Keratinocyte (primary cell): ENCODE measurements at regions not wholly inside any gene's neighbourhood (a gene's known extent, or its start where the extent isn't known, plus 50 kb on each side); places are given as distances from the start of the nearest gene placed in this dataset.
A peak's percentile ranks its signal among the peaks of the same experiment; 100 is the strongest.
"Not testable (repeated sequence)": the region's sequence is repeated elsewhere in the genome, so short reads cannot be mapped to it uniquely, and the experiment has no call there.

ENCODE experiments used
- DNase-seq: peaks from one replicate; pipeline ENCODE4 v3.0.0-alpha.2; 2011; ENCODE audit warnings: low read depth, missing footprints, low spot score
- FAIRE-seq: peaks from 2 replicates; lab custom pipeline; 2011; peaks lifted over from hg19 to GRCh38; lab: Jason Lieb, UNC
- H2AFZ ChIP-seq: 2 replicates; pipeline ENCODE4 v1.6.0; 2012; ENCODE audit warnings: low read length, control low read depth, inconsistent platforms; ENCODE audit not compliant: control insufficient read depth
- H3K27ac ChIP-seq: 2 replicates; pipeline ENCODE4 v1.5.1; 2011; ENCODE audit warnings: low read length; ENCODE audit not compliant: control insufficient read depth, insufficient read depth
- H3K27me3 ChIP-seq: 3 replicates; pipeline ENCODE4 v1.6.0; 2011; ENCODE audit warnings: low read length; ENCODE audit not compliant: control insufficient read depth, insufficient read depth; ENCODE audit errors: extremely low read depth
- H3K36me3 ChIP-seq, 2 experiments: 2 replicates in 1 of 2; 3 replicates in 1 of 2; pipeline ENCODE4 v1.5.1; 2011; ENCODE audit warnings: low read length in 2 of 2, mild to moderate bottlenecking in 1 of 2; ENCODE audit not compliant: control insufficient read depth in 2 of 2, insufficient read depth in 2 of 2; ENCODE audit errors: extremely low read depth in 1 of 2
- H3K4me1 ChIP-seq: 3 replicates; pipeline ENCODE4 v1.5.1; 2011; ENCODE audit warnings: low read length; ENCODE audit not compliant: control insufficient read depth, insufficient read depth; ENCODE audit errors: extremely low read depth
- H3K4me2 ChIP-seq: 3 replicates; pipeline ENCODE4 v1.6.0; 2011; ENCODE audit warnings: low read depth, low read length; ENCODE audit not compliant: control insufficient read depth, insufficient read depth; ENCODE audit errors: extremely low read depth
- H3K4me3 ChIP-seq, 3 experiments: fragments of 200-600 bp in 1 of 3; sonication (generic) in 1 of 3; 2 replicates in 2 of 3; 3 replicates in 1 of 3; pipeline ENCODE4 v1.5.1; 2011 to 2016; ENCODE audit warnings: low read length in 3 of 3, mild to moderate bottlenecking in 3 of 3, control low read depth in 2 of 3, inconsistent platforms in 1 of 3, low read depth in 1 of 3, mixed read lengths in 1 of 3, mixed run types in 1 of 3, moderate library complexity in 1 of 3; ENCODE audit not compliant: control insufficient read depth in 2 of 3, insufficient read depth in 2 of 3; ENCODE audit errors: extremely low read depth in 1 of 3
- H3K79me2 ChIP-seq: 2 replicates; pipeline ENCODE4 v1.6.0; 2012; ENCODE audit warnings: low read length; ENCODE audit not compliant: control insufficient read depth, insufficient read depth
- H3K9ac ChIP-seq: 3 replicates; pipeline ENCODE4 v1.6.0; 2011; ENCODE audit warnings: low read length; ENCODE audit not compliant: control insufficient read depth, insufficient read depth; ENCODE audit errors: extremely low read depth
- H3K9me1 ChIP-seq: 3 replicates; pipeline ENCODE4 v1.6.0; 2011; ENCODE audit warnings: low read length; ENCODE audit not compliant: control insufficient read depth, insufficient read depth; ENCODE audit errors: extremely low read depth
- H3K9me3 ChIP-seq: 2 replicates; pipeline ENCODE4 v1.5.1; 2012; ENCODE audit warnings: low read depth, low read length; ENCODE audit not compliant: control insufficient read depth
- H4K20me1 ChIP-seq: 3 replicates; pipeline ENCODE4 v1.6.0; 2011; ENCODE audit warnings: low read length; ENCODE audit not compliant: control insufficient read depth, insufficient read depth; ENCODE audit errors: extremely low read depth
- dilution Hi-C: fragments of 300-500 bp; cut with MboI; formaldehyde crosslinking; loops from one replicate; pipeline ENCODE4 v1.7.0; 2020; ENCODE audit warnings: low sequenced_read_pairs; ENCODE audit not compliant: extremely low pct_ligation_motif_present

DNA sequence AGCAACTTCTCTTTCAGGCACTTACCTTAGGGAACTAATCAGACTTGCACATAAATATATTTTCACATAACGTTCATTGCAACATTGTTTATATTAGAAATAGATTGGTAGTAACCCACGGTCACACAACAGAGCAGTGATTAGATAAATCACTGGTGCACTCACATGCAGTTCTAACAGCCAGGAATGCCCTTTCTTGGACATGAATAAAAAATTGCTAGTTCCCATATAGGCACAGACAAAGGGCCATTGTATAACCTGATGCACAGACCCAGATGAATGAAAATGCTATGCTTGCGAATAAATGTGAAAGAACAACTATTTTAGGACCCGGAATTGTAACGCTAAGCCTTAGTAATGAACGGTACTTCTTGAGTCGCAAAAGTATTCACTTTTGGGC lies 63.9 kb downstream of the SPANXB1 start:
- H4K20me1 ChIP-seq, H3K9ac ChIP-seq, H3K27ac ChIP-seq, H3K9me3 ChIP-seq, H3K4me3 ChIP-seq, dilution Hi-C loops, H3K79me2 ChIP-seq, DNase-seq, H3K36me3 ChIP-seq, H3K4me1 ChIP-seq, FAIRE-seq, H3K9me1 ChIP-seq, H2AFZ ChIP-seq, H3K4me2 ChIP-seq, H3K27me3 ChIP-seq: not testable (repeated sequence)

DNA sequence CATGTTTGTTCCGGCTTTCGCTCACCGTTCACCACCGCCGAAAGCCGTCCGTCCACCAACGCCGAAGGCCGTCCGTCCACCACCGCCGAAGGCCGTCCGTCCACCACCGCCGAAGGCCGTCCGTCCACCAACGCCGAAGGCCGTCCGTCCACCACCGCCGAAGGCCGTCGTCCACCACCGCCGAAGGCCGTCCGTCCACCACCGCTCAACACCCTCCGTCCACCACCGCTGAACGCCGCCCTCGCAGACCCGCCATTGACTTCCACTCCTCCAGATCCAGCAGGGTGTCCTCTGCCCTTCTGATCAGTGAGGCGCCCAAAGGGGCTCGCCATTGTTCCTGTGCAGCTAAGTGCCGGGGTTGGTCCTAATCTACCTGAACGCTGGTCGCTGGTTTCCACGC lies 81.7 kb downstream of the SPANXB1 start:
- H3K79me2 ChIP-seq, H3K9ac ChIP-seq, H2AFZ ChIP-seq, FAIRE-seq, H4K20me1 ChIP-seq, DNase-seq, H3K36me3 ChIP-seq, dilution Hi-C loops, H3K4me1 ChIP-seq, H3K9me1 ChIP-seq, H3K4me3 ChIP-seq, H3K4me2 ChIP-seq, H3K27me3 ChIP-seq, H3K27ac ChIP-seq, H3K9me3 ChIP-seq: not testable (repeated sequence)

GRCh38 chrX:141103784-141104523 lies 73.0 kb downstream of the LDOC1 start:
- H3K4me3 ChIP-seq, H3K27me3 ChIP-seq, dilution Hi-C loops, H3K79me2 ChIP-seq, H2AFZ ChIP-seq, H3K36me3 ChIP-seq, DNase-seq, H3K9me3 ChIP-seq, H3K4me1 ChIP-seq, H3K9ac ChIP-seq, H4K20me1 ChIP-seq, H3K4me2 ChIP-seq, H3K27ac ChIP-seq, H3K9me1 ChIP-seq: not testable (repeated sequence)
- peak; percentile 87 for FAIRE-seq

DNA sequence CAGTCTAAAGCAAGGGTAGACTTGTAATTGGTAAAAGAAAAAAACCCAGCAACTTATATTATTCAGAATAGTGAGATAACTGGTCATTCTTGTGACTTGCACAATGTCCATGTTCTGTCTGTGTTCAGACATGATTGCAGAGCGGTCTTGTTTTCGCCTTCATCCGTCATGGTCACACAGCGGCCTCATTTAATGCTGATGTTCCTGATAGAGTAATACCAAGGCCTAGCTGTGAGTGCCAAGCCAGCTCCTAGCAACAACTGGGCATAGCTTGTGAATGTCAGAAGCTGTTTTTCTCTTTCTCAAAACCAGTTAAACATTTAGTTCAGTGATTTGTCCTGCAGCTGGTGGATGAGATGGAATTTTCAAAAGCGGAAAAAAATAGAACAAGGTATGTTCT lies 65.7 kb downstream of the LDOC1 start:
- H4K20me1 ChIP-seq, H3K4me2 ChIP-seq, H3K79me2 ChIP-seq, H2AFZ ChIP-seq, H3K27ac ChIP-seq, H3K4me1 ChIP-seq, dilution Hi-C loops, DNase-seq, H3K27me3 ChIP-seq, H3K9ac ChIP-seq, H3K4me3 ChIP-seq, H3K9me1 ChIP-seq, H3K9me3 ChIP-seq, H3K36me3 ChIP-seq: not testable (repeated sequence)
- peak; percentile 82 for FAIRE-seq
